Natural killer cell treated with Interleukin-12 subunit alpha and Interleukin-12 subunit beta and Interleukin-15 and Interleukin-18, amount 100 ng/mL, for 72 hours (primary cell): ENCODE measurements at regions not wholly inside any gene's neighbourhood (a gene's known extent, or its start where the extent isn't known, plus 50 kb on each side); places are given as distances from the start of the nearest gene placed in this dataset.
"Not testable (repeated sequence)": the region's sequence is repeated elsewhere in the genome, so short reads cannot be mapped to it uniquely, and the experiment has no call there.

Experiments
- ATAC-seq, 2 donors: fragments of 150-1000 bp; cut with Tn5 transposase in 1 of 2; sonication (Bioruptor Pico), chemical (Tn5 transposase) in 1 of 2; 2 replicates each; pipeline ENCODE4 v1.10.0; 2021
- DNase-seq: peaks from one replicate; pipeline ENCODE4 v3.0.0; 2022; ENCODE audit warnings: low spot score
- H3K27ac Mint-ChIP-seq, 2 donors: 1 replicate in 1 of 2; 2 replicates in 1 of 2; pipeline ENCODE4 v1.8.0; 2022; ENCODE audit warnings: mixed read lengths in 2 of 2, mild to moderate bottlenecking in 1 of 2, moderate library complexity in 1 of 2
- H3K27me3 Mint-ChIP-seq, 2 donors: 1 replicate in 1 of 2; 2 replicates in 1 of 2; pipeline ENCODE4 v1.8.0; 2022; ENCODE audit warnings: mixed read lengths in 2 of 2
- H3K36me3 Mint-ChIP-seq: one replicate; pipeline ENCODE4 v1.8.0; 2022; ENCODE audit warnings: mixed read lengths
- H3K4me1 Mint-ChIP-seq, 2 donors: 1 replicate in 1 of 2; 2 replicates in 1 of 2; pipeline ENCODE4 v1.8.0; 2022; ENCODE audit warnings: low read depth in 2 of 2, mixed read lengths in 2 of 2, mild to moderate bottlenecking in 1 of 2
- H3K4me3 Mint-ChIP-seq: one replicate; pipeline ENCODE4 v1.8.0; 2022; ENCODE audit warnings: mixed read lengths
- H3K9me3 Mint-ChIP-seq: 2 replicates; pipeline ENCODE4 v1.8.0; 2022; ENCODE audit warnings: mixed read lengths

DNA sequence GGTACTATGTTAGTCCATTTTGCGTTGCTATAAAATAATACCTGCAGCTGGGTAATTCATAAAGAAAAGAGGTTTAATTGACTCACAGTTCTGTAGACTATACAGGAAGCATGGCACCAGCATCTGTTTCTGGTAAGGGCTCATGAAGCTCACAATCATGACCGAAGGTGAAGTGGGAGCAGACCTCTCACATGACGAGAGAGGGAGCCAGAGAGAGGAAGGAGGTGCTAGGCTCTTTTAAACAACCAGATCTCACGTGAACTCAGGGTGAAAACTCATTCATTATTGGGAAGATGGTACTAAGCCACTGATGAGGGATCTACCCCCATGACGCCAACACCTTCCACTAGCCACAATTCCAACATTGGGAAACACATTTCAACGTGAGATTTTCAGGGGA lies 301.7 kb upstream of the MDFIC2 start:
- Mint-ChIP-seq H3K36me3 (no peaks in the 10 kb centered on the region), H3K27ac (no peak overlapping the region), H3K4me3 (no peak overlapping the region), H3K9me3 (peaks cover 1% of the 10 kb centered on the region), H3K27me3 (peaks cover under 1 to 9% of the 10 kb centered on the region in 2 donors), H3K4me1 (no peaks in the 10 kb centered on the region)
- ATAC-seq = no peak
- DNase-seq = no peak

DNA sequence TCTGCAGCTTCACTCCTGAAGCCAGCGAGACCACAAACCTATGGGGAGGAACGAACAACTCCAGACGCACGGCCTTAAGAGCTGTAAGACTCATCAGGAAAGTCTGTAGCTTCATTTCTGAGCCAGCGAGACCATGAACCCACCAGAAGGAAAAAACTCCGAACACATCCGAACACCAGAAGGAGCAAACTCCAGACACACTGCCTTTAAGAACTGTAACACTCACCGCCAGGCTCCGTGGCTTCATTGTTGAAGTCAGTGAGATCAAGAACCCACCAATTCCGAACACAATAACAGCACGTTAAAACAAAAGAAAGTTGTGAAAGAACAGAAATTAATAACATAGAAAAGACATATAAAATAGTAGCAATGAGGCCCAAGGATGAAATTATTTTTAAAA lies 300.5 kb upstream of the MDFIC2 start:
- Mint-ChIP-seq H3K4me3 (no peak overlapping the region), H3K4me1 (no peaks in the 10 kb centered on the region), H3K27ac (no peak overlapping the region), H3K36me3 (no peaks in the 10 kb centered on the region), H3K9me3 (no peaks in the 10 kb centered on the region), H3K27me3 (peaks cover 5 to 7% of the 10 kb centered on the region in 2 donors)
- ATAC-seq (no peak), DNase-seq (no peak)

DNA sequence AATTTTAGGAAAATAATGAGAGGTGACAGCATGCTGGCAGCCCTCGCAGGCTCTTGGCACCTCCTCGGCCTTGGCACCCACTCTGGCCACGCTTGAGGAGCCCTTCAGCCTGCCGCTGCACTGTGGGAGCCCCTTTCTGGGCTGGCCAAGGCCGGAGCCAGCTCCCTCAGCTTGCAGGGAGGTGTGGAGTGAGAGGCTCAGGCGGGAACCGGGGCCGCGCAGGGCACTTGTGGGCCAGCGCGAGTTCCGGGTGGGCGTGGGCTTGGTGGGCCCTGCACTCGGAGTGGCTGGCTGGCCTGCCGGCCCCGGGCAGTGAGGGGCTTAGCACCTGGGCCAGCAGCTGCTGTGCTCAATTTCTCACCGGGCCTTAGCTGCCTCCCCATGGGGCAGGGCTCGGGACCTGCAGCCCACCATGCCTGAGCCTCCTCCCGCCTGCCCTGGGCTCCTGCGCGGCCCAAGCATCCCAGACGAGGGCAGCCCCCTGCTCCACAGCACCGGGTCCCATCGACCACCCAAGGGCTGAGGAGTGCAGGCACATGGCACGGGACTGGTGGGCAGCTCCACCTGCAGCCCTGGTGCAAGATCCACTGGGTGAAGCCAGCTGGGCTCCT lies 299.3 kb upstream of the MDFIC2 start:
- H3K36me3 Mint-ChIP-seq, H3K27me3 Mint-ChIP-seq, H3K4me1 Mint-ChIP-seq, H3K4me3 Mint-ChIP-seq, DNase-seq, H3K27ac Mint-ChIP-seq, ATAC-seq, H3K9me3 Mint-ChIP-seq: not testable (repeated sequence)

DNA sequence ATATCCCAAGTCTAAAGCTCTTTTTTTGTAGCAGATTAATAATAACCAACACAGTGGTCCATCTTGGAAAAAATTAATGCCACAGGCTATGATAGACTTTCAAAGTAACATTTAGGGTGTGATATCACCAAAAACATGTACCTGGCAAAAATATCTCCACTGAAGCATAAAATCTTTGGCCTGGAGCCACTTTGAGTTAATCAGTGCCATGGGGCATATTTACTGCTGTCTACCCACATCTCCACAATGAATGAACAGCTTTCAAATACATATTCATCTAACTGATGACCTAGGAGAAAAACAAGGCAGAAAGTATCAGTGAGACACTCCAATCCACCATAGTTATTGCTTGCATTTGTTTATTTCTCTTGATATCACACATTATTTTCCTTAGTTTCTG lies 296.0 kb upstream of the MDFIC2 start:
- no peaks in the 10 kb centered on the region for H3K36me3 Mint-ChIP-seq
- no peak overlapping the region for H3K27ac Mint-ChIP-seq
- peaks cover 0 to 1% of the 10 kb centered on the region in 2 donors for H3K4me1 Mint-ChIP-seq
- ATAC-seq (no peak), DNase-seq (no peak)
- no peak overlapping the region for H3K4me3 Mint-ChIP-seq
- H3K27me3 Mint-ChIP-seq = peaks cover 0 to 5% of the 10 kb centered on the region in 2 donors
- H3K9me3 Mint-ChIP-seq = no peaks in the 10 kb centered on the region

DNA sequence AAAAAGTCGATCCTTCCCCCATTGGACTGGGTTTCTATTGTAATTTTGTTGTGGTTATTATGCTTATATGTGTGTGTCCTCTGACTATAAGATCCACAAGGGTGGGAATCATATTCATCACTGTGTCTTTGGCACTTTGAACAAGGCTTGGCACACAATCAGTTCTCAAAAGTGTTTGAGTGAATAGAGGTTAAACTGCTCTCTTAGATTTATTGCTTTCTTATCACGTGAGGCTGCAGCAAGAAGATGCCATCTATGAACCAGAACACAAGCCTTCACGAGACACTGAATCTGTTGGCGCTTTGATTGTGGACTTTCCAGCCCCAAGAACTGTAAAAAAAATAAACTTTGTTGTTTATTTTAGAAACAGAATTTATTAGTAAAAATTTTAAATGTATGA lies 295.0 kb upstream of the MDFIC2 start:
- DNase-seq = no peak
- Mint-ChIP-seq H3K27me3 (peaks cover 0 to 5% of the 10 kb centered on the region in 2 donors), H3K4me1 (peaks cover 0 to 7% of the 10 kb centered on the region in 2 donors), H3K27ac (no peak overlapping the region), H3K4me3 (no peak overlapping the region), H3K9me3 (no peaks in the 10 kb centered on the region), H3K36me3 (no peaks in the 10 kb centered on the region)
- no peak for ATAC-seq

DNA sequence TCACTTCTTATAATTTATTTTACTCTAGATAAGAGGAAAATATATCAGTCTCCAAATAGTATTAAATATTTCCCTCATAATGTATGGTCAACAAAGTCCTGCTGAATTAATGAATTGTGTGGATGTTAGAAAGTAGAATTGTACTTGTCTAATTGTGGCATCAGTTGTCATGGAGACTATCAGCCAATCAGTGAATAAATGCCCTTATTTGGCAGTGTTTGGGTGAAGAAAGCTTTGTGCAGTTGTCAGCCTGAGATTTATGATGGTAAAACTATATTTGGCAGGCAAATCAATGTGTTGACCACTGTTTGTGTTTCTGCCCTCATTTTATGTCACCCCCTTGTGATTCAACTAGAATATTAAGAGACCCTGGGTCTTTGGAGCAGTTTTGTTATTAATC lies 293.6 kb upstream of the MDFIC2 start:
- DNase-seq = no peak
- H3K9me3 Mint-ChIP-seq = no peaks in the 10 kb centered on the region
- no peak for ATAC-seq
- H3K4me3 Mint-ChIP-seq = no peak overlapping the region
- no peak overlapping the region for H3K27ac Mint-ChIP-seq
- H3K27me3 Mint-ChIP-seq = peaks cover 5 to 8% of the 10 kb centered on the region in 2 donors
- no peaks in the 10 kb centered on the region for H3K36me3 Mint-ChIP-seq
- H3K4me1 Mint-ChIP-seq = peaks cover 0 to 7% of the 10 kb centered on the region in 2 donors

DNA sequence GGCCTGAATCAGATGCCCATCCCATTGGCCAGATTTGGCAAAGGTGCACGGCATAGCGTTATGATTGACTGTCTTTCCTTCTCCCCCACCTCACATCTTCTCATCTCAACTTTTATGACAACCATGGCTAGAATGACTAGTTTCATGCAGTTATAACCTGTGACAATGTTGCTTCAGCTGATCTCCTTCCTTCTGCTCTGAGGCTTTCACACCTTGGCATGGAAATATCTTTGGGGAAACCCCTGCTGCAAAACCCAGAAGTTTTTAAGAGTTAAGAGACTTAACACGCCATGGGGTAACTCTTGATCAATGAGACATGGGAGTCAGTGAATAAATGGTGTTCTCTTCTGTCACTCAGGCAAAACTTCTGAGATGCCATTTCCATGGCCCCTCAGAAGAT lies 290.7 kb upstream of the MDFIC2 start:
- Mint-ChIP-seq H3K27ac (no peak overlapping the region), H3K4me1 (peaks cover 0 to 7% of the 10 kb centered on the region in 2 donors), H3K4me3 (no peak overlapping the region), H3K27me3 (peaks cover 3 to 14% of the 10 kb centered on the region in 2 donors), H3K36me3 (no peaks in the 10 kb centered on the region), H3K9me3 (no peaks in the 10 kb centered on the region)
- no peak for DNase-seq
- peak; percentile 68 to 78 for ATAC-seq

DNA sequence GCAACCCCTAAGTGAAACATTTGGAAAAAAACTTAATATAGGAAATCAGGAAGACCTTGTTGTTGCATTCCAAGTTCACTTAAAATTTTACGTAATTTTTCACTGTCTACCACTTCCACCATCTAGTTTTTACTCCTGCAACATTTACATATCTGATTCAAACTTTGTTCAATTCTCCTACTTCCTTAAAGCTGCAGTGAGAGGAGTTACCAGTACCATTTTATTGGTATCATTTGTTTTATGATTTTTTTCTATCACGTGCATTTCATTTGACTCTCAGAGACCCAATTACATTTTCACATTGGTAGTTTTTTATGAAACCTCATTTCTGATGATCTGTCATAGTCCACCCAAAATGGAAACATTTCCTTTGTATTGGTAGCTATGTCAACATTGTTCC lies 284.9 kb upstream of the MDFIC2 start:
- ATAC-seq (no peak), DNase-seq (no peak)
- no peak overlapping the region for H3K27ac Mint-ChIP-seq
- no peaks in the 10 kb centered on the region for H3K36me3 Mint-ChIP-seq
- no peaks in the 10 kb centered on the region for H3K4me1 Mint-ChIP-seq
- peaks cover 7 to 13% of the 10 kb centered on the region in 2 donors for H3K27me3 Mint-ChIP-seq
- H3K4me3 Mint-ChIP-seq = no peak overlapping the region
- H3K9me3 Mint-ChIP-seq = no peaks in the 10 kb centered on the region

DNA sequence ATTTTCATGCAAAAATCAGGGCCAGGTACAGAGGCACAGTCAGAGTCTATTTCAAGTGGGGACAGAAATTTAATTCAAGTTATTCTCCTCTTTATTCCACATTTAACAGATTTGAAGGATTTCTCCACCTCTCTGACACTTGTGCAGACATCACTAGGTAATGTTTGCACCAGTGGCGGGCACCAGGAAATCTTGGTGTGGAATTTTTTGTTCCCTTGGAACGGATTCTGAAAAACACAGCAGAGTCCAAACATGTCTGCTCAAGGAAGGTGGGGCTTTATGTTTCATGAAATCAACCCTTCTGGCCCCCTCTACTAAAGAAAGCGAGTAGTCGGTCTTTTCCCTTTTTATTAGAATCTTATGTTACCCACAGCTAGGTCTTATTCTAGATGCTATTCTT lies 271.2 kb upstream of the MDFIC2 start:
- Mint-ChIP-seq H3K4me3 (no peak overlapping the region), H3K4me1 (no peaks in the 10 kb centered on the region), H3K36me3 (no peaks in the 10 kb centered on the region), H3K9me3 (peaks cover 3% of the 10 kb centered on the region), H3K27me3 (peaks cover 12 to 15% of the 10 kb centered on the region in 2 donors), H3K27ac (no peak overlapping the region)
- DNase-seq (no peak), ATAC-seq (no peak)

DNA sequence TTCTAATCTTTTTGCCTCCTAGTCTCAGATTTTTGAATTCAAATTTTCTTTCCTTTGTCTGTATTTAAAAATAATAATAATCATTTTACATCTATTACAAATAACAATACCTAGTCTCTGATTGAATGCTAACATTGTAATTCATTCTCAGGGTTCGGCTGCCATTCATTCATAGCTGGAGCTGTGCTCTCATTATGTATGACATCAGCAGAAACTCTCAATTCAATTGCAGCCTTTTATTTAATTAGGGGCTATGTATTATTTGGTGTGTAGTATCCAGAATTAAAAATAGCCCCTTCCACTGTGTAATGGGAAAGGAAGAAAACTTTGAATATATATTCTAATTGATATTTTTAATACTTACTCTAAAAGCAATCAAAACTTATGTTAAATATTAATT lies 270.4 kb upstream of the MDFIC2 start:
- Mint-ChIP-seq H3K9me3 (peaks cover 3% of the 10 kb centered on the region), H3K27me3 (peaks cover 12 to 21% of the 10 kb centered on the region in 2 donors), H3K27ac (no peak overlapping the region), H3K4me3 (no peak overlapping the region), H3K36me3 (no peaks in the 10 kb centered on the region), H3K4me1 (no peaks in the 10 kb centered on the region)
- DNase-seq (no peak), ATAC-seq (no peak)

DNA sequence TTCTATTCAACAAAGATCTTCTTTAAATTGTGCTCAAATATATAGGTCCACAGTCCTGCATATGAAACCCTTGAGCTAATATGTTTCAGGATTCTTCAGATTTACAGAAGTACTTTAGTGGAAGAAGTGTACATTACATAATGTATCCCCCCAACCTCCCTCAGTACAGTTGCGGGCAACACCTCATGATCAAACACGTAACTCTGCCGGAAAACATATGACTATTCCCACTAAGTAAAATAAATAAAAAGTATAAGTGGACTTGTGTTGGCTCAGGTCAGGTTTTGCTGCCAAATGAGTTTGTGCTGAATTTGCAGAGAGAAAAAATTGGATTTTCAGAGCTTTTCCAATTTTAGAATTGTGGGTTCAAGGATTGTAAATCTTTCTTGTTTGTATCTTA lies 267.6 kb upstream of the MDFIC2 start:
- no peaks in the 10 kb centered on the region for H3K4me1 Mint-ChIP-seq
- ATAC-seq = no peak
- H3K27me3 Mint-ChIP-seq = peaks cover 8 to 19% of the 10 kb centered on the region in 2 donors
- H3K36me3 Mint-ChIP-seq = no peaks in the 10 kb centered on the region
- no peak overlapping the region for H3K4me3 Mint-ChIP-seq
- no peaks in the 10 kb centered on the region for H3K9me3 Mint-ChIP-seq
- H3K27ac Mint-ChIP-seq = no peak overlapping the region
- no peak for DNase-seq

DNA sequence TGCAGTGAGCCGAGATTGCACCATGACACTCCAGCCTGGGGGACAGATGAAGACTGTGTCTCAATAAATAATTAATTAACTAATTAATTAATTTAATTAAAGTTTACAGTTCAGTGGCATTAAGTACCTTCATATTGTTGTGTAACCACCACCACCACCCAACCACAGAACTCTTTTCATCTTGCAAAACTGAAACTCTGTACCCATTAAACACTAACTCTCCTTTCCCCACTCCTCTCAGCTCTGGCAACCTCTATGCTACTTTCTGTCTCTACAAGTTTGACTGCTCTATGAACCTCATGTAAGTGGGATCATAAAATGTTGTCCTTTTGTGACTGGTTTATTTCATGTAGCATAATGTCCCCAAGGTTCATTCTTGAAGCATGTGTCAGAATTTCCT lies 259.3 kb upstream of the MDFIC2 start:
- Mint-ChIP-seq H3K4me1 (no peaks in the 10 kb centered on the region), H3K27ac (no peak overlapping the region), H3K36me3 (no peaks in the 10 kb centered on the region), H3K4me3 (no peak overlapping the region), H3K27me3 (peaks cover 9 to 10% of the 10 kb centered on the region in 2 donors), H3K9me3 (peaks cover 3% of the 10 kb centered on the region)
- ATAC-seq (no peak), DNase-seq (no peak)

DNA sequence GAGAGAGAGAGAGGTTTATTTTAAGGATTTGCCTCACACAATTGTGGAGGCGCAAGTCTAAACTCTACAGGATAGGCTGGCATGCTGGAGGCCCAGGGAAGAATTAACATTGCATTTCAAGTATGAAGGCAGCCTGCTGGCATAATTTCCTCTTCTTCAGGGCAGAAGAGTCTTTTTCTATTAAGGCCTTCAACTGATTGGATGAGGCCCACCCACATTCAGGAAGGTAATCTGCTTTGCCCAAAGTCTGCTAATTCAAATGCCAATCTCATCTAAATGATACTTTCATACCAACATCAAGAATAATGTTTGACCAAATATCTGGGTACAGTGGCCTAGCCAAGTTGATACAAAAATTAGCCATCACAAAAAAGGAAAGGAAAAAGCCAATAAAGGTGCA lies 258.1 kb upstream of the MDFIC2 start:
- no peak overlapping the region for H3K4me3 Mint-ChIP-seq

DNA sequence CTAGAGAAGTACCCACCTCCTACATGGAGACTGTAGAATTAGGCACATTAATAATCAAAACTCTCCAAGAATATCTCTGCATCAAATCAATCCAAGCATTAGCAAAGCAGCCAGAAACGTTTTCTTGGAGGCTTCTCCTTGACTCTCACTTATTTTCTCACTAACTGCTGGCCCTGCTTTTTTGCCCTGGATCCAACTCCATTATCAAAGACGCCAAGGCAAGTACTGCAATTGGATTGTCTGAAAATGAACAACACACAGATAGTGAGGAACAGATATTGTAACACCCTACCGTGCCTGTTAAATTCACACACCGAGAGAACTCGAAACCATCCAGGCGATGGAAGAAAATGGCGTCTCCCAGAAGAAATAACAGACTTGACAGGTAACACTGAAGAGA lies 256.2 kb upstream of the MDFIC2 start:
- Mint-ChIP-seq H3K27ac (no peak overlapping the region), H3K4me1 (no peaks in the 10 kb centered on the region), H3K36me3 (peaks cover 4% of the 10 kb centered on the region), H3K9me3 (peaks cover 5% of the 10 kb centered on the region), H3K27me3 (peaks cover 10 to 12% of the 10 kb centered on the region in 2 donors), H3K4me3 (no peak overlapping the region)
- ATAC-seq (no peak), DNase-seq (no peak)

More for the DNA sequence above, 258.1 kb upstream of the MDFIC2 start:
- no peak for ATAC-seq
- Mint-ChIP-seq H3K36me3 (no peaks in the 10 kb centered on the region), H3K27me3 (peaks cover 12 to 14% of the 10 kb centered on the region in 2 donors), H3K27ac (no peak overlapping the region), H3K9me3 (peaks cover 3% of the 10 kb centered on the region), H3K4me1 (no peaks in the 10 kb centered on the region)
- DNase-seq = no peak

DNA sequence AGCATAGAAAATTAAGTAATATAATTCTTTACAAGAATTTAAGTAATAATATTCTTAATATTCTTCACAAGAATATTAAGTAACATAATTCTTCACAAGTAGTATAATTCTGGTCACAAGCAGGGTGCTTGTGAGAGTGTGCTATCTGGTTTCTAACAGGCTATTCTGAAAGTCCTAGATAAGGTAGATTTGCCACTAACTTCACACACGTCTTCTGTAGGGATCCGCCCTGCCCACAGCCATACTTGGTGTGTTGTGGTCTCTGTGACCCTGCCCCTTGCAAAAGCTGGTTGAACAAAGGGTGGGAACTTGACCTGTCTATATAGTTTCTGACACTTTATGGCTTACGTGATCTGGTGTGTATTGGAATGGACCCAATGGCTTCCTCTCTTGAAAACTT lies 253.4 kb upstream of the MDFIC2 start:
- Mint-ChIP-seq H3K36me3 (peaks cover 4% of the 10 kb centered on the region), H3K4me3 (no peak overlapping the region), H3K27me3 (peaks cover 7 to 35% of the 10 kb centered on the region in 2 donors), H3K9me3 (peaks cover 3% of the 10 kb centered on the region), H3K27ac (no peak overlapping the region), H3K4me1 (no peaks in the 10 kb centered on the region)
- DNase-seq = no peak
- ATAC-seq = no peak
